ENCODE measurements at regions not wholly inside any gene's neighbourhood (a gene's known extent, or its start where the extent isn't known, plus 50 kb on each side); places are given as distances from the start of the nearest gene placed in this dataset.
A peak's percentile ranks its signal among the peaks of the same experiment; 100 is the strongest.

GRCh38 chr14:55950135-55950534 lies 168.1 kb upstream of the PELI2 start:
- H3K27me3 ChIP-seq, result no peaks in the 10 kb centered on the region
- H3K9me3 ChIP-seq (ENCODE audit: low read depth), result no peaks in the 10 kb centered on the region
- H3K27ac ChIP-seq, result no peak overlapping the region
- H3K4me3 ChIP-seq, result no peak overlapping the region
- TF ChIP-seq, protein P1, sequence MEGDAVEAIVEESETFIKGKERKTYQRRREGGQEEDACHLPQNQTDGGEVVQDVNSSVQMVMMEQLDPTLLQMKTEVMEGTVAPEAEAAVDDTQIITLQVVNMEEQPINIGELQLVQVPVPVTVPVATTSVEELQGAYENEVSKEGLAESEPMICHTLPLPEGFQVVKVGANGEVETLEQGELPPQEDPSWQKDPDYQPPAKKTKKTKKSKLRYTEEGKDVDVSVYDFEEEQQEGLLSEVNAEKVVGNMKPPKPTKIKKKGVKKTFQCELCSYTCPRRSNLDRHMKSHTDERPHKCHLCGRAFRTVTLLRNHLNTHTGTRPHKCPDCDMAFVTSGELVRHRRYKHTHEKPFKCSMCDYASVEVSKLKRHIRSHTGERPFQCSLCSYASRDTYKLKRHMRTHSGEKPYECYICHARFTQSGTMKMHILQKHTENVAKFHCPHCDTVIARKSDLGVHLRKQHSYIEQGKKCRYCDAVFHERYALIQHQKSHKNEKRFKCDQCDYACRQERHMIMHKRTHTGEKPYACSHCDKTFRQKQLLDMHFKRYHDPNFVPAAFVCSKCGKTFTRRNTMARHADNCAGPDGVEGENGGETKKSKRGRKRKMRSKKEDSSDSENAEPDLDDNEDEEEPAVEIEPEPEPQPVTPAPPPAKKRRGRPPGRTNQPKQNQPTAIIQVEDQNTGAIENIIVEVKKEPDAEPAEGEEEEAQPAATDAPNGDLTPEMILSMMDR (IDR thresholded peaks at IDR 0.05; ENCODE audit: low read depth, low read length), result no peak
- no peak for DNase-seq (ENCODE audit: low read depth in 1 of 2, low spot score in 1 of 2)
- H3K4me1 ChIP-seq (ENCODE audit: low read depth), result no peaks in the 10 kb centered on the region
- H3K36me3 ChIP-seq, result no peaks in the 10 kb centered on the region

- TF ChIP-seq, protein P1 (IDR thresholded peaks at IDR 0.05; ENCODE audit: low read depth, low read length), result no peak
- Histone ChIP-seq H3K27ac (no peak overlapping the region), H3K9me3 (ENCODE audit: low read depth) (no peaks in the 10 kb centered on the region), H3K4me3 (no peak overlapping the region), H3K27me3 (no peaks in the 10 kb centered on the region), H3K4me1 (ENCODE audit: low read depth) (no peaks in the 10 kb centered on the region), H3K36me3 (no peaks in the 10 kb centered on the region)
- no peak for DNase-seq (ENCODE audit: low read depth in 1 of 2, low spot score in 1 of 2)
Measured at GRCh38 chr14:55951341-55952206, 166.6 kb upstream of the PELI2 start.

DNA sequence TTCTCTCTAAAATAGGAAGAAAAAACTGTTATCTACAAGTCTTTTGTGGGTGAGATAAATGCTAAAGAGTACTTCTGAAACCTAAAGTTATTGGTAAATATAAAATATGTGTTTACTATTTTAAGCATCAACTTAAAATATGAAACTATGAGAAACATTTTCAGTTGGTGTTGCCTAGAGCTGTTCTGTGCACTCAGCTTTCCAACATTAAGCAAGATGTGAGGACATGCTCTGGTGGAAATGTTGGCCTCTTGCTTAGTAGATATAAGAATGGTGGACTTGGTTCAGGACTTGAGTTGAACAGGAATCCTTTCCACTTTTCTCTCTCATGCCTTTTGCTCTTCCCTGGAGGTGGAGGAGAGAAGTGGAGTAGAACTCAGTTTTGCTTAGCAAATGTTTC lies 164.1 kb upstream of the PELI2 start:
- Histone ChIP-seq H3K4me3 (no peak overlapping the region), H3K27ac (no peak overlapping the region), H3K4me1 (ENCODE audit: low read depth) (no peaks in the 10 kb centered on the region), H3K27me3 (peaks cover 5% of the 10 kb centered on the region), H3K9me3 (ENCODE audit: low read depth) (no peaks in the 10 kb centered on the region), H3K36me3 (no peaks in the 10 kb centered on the region)
- TF ChIP-seq, protein P1 (IDR thresholded peaks at IDR 0.05; ENCODE audit: low read depth, low read length), result no peak
- no peak for DNase-seq (ENCODE audit: low read depth in 1 of 2, low spot score in 1 of 2)

GRCh38 chr14:55955175-55955574 lies 163.0 kb upstream of the PELI2 start:
- TF ChIP-seq, protein P1 (IDR thresholded peaks at IDR 0.05; ENCODE audit: low read depth, low read length), result no peak
- Histone ChIP-seq H3K36me3 (no peaks in the 10 kb centered on the region), H3K27ac (no peak overlapping the region), H3K4me1 (ENCODE audit: low read depth) (no peaks in the 10 kb centered on the region), H3K9me3 (ENCODE audit: low read depth) (no peaks in the 10 kb centered on the region), H3K4me3 (no peak overlapping the region), H3K27me3 (peaks cover 5% of the 10 kb centered on the region)
- no peak for DNase-seq (ENCODE audit: low read depth in 1 of 2, low spot score in 1 of 2)

DNA sequence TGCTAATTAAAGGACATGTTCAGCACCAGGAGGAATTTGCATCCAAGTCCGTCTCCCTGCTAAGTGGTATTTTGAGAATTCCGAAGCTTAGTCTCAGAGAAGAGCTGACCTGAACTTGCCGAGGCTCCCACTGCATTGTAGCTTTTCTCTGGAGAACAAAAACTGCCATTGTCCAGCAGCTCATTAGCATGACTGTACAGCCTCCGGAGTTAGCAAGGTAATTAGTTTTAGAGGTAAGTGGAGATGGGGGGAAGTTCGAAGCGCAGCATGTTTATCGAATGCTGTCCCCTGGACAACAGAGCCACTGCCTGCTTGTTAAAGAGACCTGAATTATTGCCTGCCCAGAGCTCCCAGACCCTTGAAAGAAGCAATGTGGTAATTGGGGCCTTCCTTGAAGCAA lies 160.3 kb upstream of the PELI2 start:
- TF ChIP-seq, protein P1 (IDR thresholded peaks at IDR 0.05; ENCODE audit: low read depth, low read length), result no peak
- Histone ChIP-seq H3K4me3 (no peak overlapping the region), H3K4me1 (ENCODE audit: low read depth) (no peaks in the 10 kb centered on the region), H3K27ac (no peak overlapping the region), H3K36me3 (no peaks in the 10 kb centered on the region), H3K9me3 (ENCODE audit: low read depth) (no peaks in the 10 kb centered on the region), H3K27me3 (peaks cover 5% of the 10 kb centered on the region)
- DNase-seq (ENCODE audit: low read depth in 1 of 2, low spot score in 1 of 2), result peak in 1 of 2 donors; percentile 4

Data from cardiac muscle cell (in vitro differentiated cells and primary cell).